ENCODE measurements at regions not wholly inside any gene's neighbourhood (a gene's known extent, or its start where the extent isn't known, plus 50 kb on each side); places are given as distances from the start of the nearest gene placed in this dataset.

DNA sequence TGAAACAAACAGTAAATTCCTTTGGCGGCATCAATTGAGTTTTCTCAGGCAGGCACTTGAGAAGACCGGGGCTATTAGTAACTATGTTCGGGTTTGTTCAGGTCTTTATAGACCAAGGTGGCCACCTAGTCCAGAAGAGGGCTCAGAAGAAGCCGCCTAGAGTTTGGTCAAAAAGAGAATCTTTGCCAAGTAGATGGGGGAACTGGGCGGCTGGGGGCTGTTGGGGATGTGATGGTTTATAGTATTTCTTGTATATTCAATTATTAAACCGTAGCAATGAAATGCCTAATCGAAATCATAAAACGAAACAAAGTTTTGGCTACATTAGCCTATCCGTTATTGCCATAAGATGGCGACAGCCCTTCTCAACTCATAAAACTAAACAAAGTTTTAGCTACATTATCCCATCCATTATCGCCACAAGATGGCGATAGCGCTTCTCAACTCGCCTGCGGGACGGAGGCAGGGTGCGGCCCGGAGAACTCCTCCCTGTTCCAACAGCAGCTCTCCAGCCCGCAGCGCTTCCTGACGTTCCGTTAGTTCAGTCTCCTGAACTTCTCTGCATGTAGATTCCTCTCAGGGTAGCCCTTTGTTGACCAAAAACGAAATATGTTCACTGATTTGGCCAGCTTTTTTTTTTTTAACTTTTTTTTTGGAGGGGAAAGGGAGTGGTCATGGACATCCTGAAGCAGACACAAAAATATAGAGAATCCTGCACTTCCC lies 120.5 kb upstream of the PRSS16 start (continued):
- TF ChIP-seq CENPBD1 (CRISPR knock-in tag; IDR thresholded peaks at IDR 0.05; ENCODE audit: borderline replicate concordance, low read depth) (no peak), ASH2L (IDR thresholded peaks at IDR 0.05; ENCODE audit: insufficient read length, low read depth, low read length) (peak; percentile 37), SAP130 (CRISPR knock-in tag; IDR thresholded peaks at IDR 0.05; ENCODE audit: low read depth) (peak; percentile 77), RFXAP (CRISPR knock-in tag; IDR thresholded peaks at IDR 0.05; ENCODE audit: borderline replicate concordance) (peak; percentile 63; the same call in 1 of the 2 replicates), ZFP36L2 (CRISPR knock-in tag; IDR thresholded peaks at IDR 0.05) (no peak), ELF3 (CRISPR knock-in tag; IDR thresholded peaks at IDR 0.05) (peak; percentile 77), ZNF691 (CRISPR knock-in tag; IDR thresholded peaks at IDR 0.05; ENCODE audit: borderline replicate concordance, low read depth) (peak; percentile 63; the same call in 1 of the 2 replicates), ZNF816 (CRISPR knock-in tag; IDR thresholded peaks at IDR 0.05; ENCODE audit: borderline replicate concordance) (no peak), TSC22D2 (CRISPR knock-in tag; IDR thresholded peaks at IDR 0.05; ENCODE audit: borderline replicate concordance) (peak; percentile 65; the same call in 1 of the 2 replicates), NFKBIZ (CRISPR knock-in tag; IDR thresholded peaks at IDR 0.05) (peak; percentile 76; the same call in 1 of the 2 replicates), ERF (CRISPR knock-in tag; IDR thresholded peaks at IDR 0.05) (peak; percentile 90), ZGPAT (CRISPR knock-in tag; IDR thresholded peaks at IDR 0.05) (peak; percentile 86), LCORL (IDR thresholded peaks at IDR 0.05) (no peak), LCORL (CRISPR knock-in tag; IDR thresholded peaks at IDR 0.05) (peak; percentile 94), BCLAF1 (IDR thresholded peaks at IDR 0.05) (no peak), IRF2 (CRISPR knock-in tag; IDR thresholded peaks at IDR 0.05) (peak; percentile 89), NCOA2 (CRISPR knock-in tag; IDR thresholded peaks at IDR 0.05) (peak; percentile 47; the same call in 1 of the 2 replicates), DRAP1 (CRISPR knock-in tag; IDR thresholded peaks at IDR 0.05) (no peak; the same call in 1 of the 2 replicates), ETV6 (CRISPR knock-in tag; conservative IDR thresholded peaks at IDR 0.05) (0 out of 2 replicates have a peak, but pooled peaks have one; percentile 56)
- TF ChIP-seq, protein P1, sequence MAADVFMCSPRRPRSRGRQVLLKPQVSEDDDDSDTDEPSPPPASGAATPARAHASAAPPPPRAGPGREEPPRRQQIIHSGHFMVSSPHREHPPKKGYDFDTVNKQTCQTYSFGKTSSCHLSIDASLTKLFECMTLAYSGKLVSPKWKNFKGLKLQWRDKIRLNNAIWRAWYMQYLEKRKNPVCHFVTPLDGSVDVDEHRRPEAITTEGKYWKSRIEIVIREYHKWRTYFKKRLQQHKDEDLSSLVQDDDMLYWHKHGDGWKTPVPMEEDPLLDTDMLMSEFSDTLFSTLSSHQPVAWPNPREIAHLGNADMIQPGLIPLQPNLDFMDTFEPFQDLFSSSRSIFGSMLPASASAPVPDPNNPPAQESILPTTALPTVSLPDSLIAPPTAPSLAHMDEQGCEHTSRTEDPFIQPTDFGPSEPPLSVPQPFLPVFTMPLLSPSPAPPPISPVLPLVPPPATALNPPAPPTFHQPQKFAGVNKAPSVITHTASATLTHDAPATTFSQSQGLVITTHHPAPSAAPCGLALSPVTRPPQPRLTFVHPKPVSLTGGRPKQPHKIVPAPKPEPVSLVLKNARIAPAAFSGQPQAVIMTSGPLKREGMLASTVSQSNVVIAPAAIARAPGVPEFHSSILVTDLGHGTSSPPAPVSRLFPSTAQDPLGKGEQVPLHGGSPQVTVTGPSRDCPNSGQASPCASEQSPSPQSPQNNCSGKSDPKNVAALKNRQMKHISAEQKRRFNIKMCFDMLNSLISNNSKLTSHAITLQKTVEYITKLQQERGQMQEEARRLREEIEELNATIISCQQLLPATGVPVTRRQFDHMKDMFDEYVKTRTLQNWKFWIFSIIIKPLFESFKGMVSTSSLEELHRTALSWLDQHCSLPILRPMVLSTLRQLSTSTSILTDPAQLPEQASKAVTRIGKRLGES (CRISPR knock-in tag; IDR thresholded peaks at IDR 0.05; ENCODE audit: borderline replicate concordance), result no peak

Data from HepG2 (cell line).